ENCODE measurements at regions not wholly inside any gene's neighbourhood (a gene's known extent, or its start where the extent isn't known, plus 50 kb on each side); places are given as distances from the start of the nearest gene placed in this dataset.

DNA sequence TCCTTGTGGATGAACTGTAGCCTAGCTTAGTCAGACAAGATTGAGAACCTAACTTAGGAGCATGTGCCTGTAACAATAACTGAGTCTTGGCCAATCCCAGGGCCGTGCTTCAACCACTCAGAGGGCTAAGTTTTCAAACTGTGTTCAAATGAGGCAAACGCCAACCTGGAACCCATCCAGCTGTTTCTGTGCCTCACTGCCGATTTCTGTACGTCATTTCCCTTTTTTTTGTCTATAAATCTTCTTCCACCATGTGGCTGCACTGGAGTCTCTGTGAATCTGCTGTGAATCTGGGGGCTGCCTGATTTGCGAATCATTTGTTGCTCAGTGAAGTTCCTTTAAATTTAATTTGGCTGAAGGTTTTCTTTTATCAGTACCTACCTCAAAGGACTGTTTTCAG lies 115.0 kb upstream of the CHD6 start:
- no peaks in the 10 kb centered on the region for H3K36me3 ChIP-seq (ENCODE audit: insufficient read depth)
- 0 out of 2 replicates have a peak, but pooled peaks cover 4% of the 10 kb centered on the region for H3K9me2 ChIP-seq (ENCODE audit: insufficient read depth)
- H3K4me1 ChIP-seq (ENCODE audit: insufficient read depth) = no peaks in the 10 kb centered on the region
- no peaks in the 10 kb centered on the region for H3F3A ChIP-seq (replicated peaks; ENCODE audit: low read depth)
- DNase-seq (ENCODE audit: low spot score) (no peak), ATAC-seq (no peak)
- Mint-ChIP-seq H3K4me3 (no peak overlapping the region), H3K27ac (no peak overlapping the region), H3K4me1 (no peaks in the 10 kb centered on the region; the same call in 2 of the 3 replicates), H3K27me3 (ENCODE audit: insufficient read depth, low read depth, poor library complexity) (peaks cover 2% of the 10 kb centered on the region), H3K36me3 (ENCODE audit: low read depth) (peaks cover 7% of the 10 kb centered on the region; the same call in 2 of the 3 replicates), H3K9me3 (peaks cover 80% of the 10 kb centered on the region)
- H3K27ac ChIP-seq (ENCODE audit: low read depth) = no peak overlapping the region
- TF ChIP-seq, protein P1, sequence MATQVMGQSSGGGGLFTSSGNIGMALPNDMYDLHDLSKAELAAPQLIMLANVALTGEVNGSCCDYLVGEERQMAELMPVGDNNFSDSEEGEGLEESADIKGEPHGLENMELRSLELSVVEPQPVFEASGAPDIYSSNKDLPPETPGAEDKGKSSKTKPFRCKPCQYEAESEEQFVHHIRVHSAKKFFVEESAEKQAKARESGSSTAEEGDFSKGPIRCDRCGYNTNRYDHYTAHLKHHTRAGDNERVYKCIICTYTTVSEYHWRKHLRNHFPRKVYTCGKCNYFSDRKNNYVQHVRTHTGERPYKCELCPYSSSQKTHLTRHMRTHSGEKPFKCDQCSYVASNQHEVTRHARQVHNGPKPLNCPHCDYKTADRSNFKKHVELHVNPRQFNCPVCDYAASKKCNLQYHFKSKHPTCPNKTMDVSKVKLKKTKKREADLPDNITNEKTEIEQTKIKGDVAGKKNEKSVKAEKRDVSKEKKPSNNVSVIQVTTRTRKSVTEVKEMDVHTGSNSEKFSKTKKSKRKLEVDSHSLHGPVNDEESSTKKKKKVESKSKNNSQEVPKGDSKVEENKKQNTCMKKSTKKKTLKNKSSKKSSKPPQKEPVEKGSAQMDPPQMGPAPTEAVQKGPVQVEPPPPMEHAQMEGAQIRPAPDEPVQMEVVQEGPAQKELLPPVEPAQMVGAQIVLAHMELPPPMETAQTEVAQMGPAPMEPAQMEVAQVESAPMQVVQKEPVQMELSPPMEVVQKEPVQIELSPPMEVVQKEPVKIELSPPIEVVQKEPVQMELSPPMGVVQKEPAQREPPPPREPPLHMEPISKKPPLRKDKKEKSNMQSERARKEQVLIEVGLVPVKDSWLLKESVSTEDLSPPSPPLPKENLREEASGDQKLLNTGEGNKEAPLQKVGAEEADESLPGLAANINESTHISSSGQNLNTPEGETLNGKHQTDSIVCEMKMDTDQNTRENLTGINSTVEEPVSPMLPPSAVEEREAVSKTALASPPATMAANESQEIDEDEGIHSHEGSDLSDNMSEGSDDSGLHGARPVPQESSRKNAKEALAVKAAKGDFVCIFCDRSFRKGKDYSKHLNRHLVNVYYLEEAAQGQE (IDR thresholded peaks at IDR 0.05; ENCODE audit: unreplicated experiment) = no peak
- TF ChIP-seq ETS1 (IDR thresholded peaks at IDR 0.05) = no peak
- TF ChIP-seq EZH2 (IDR thresholded peaks at IDR 0.05; ENCODE audit: low read depth, unreplicated experiment) = no peak
- TF ChIP-seq JUNB (IDR thresholded peaks at IDR 0.05; ENCODE audit: unreplicated experiment) = no peak
- TF ChIP-seq, protein P2, sequence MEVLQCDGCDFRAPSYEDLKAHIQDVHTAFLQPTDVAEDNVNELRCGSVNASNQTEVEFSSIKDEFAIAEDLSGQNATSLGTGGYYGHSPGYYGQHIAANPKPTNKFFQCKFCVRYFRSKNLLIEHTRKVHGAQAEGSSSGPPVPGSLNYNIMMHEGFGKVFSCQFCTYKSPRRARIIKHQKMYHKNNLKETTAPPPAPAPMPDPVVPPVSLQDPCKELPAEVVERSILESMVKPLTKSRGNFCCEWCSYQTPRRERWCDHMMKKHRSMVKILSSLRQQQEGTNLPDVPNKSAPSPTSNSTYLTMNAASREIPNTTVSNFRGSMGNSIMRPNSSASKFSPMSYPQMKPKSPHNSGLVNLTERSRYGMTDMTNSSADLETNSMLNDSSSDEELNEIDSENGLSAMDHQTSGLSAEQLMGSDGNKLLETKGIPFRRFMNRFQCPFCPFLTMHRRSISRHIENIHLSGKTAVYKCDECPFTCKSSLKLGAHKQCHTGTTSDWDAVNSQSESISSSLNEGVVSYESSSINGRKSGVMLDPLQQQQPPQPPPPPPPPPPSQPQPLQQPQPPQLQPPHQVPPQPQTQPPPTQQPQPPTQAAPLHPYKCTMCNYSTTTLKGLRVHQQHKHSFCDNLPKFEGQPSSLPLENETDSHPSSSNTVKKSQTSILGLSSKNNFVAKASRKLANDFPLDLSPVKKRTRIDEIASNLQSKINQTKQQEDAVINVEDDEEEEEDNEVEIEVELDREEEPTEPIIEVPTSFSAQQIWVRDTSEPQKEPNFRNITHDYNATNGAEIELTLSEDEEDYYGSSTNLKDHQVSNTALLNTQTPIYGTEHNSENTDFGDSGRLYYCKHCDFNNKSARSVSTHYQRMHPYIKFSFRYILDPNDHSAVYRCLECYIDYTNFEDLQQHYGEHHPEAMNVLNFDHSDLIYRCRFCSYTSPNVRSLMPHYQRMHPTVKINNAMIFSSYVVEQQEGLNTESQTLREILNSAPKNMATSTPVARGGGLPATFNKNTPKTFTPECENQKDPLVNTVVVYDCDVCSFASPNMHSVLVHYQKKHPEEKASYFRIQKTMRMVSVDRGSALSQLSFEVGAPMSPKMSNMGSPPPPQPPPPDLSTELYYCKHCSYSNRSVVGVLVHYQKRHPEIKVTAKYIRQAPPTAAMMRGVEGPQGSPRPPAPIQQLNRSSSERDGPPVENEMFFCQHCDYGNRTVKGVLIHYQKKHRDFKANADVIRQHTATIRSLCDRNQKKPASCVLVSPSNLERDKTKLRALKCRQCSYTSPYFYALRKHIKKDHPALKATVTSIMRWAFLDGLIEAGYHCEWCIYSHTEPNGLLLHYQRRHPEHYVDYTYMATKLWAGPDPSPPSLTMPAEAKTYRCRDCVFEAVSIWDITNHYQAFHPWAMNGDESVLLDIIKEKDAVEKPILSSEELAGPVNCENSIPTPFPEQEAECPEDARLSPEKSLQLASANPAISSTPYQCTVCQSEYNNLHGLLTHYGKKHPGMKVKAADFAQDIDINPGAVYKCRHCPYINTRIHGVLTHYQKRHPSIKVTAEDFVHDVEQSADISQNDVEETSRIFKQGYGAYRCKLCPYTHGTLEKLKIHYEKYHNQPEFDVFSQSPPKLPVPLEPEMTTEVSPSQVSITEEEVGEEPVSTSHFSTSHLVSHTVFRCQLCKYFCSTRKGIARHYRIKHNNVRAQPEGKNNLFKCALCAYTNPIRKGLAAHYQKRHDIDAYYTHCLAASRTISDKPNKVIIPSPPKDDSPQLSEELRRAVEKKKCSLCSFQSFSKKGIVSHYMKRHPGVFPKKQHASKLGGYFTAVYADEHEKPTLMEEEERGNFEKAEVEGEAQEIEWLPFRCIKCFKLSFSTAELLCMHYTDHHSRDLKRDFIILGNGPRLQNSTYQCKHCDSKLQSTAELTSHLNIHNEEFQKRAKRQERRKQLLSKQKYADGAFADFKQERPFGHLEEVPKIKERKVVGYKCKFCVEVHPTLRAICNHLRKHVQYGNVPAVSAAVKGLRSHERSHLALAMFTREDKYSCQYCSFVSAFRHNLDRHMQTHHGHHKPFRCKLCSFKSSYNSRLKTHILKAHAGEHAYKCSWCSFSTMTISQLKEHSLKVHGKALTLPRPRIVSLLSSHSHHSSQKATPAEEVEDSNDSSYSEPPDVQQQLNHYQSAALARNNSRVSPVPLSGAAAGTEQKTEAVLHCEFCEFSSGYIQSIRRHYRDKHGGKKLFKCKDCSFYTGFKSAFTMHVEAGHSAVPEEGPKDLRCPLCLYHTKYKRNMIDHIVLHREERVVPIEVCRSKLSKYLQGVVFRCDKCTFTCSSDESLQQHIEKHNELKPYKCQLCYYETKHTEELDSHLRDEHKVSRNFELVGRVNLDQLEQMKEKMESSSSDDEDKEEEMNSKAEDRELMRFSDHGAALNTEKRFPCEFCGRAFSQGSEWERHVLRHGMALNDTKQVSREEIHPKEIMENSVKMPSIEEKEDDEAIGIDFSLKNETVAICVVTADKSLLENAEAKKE (CRISPR knock-in tag; IDR thresholded peaks at IDR 0.05) = no peak
- TF ChIP-seq CREB1 (CRISPR knock-in tag; IDR thresholded peaks at IDR 0.05; ENCODE audit: low read depth) = no peak
- no peak for TF ChIP-seq ZNF114 (CRISPR knock-in tag; IDR thresholded peaks at IDR 0.05)
- TF ChIP-seq NANOG (IDR thresholded peaks at IDR 0.05; ENCODE audit: borderline replicate concordance) = no peak
- TF ChIP-seq POLR2AphosphoS5 (IDR thresholded peaks at IDR 0.05; ENCODE audit: low read depth) = no peak
- TF ChIP-seq EZH2phosphoT487 (IDR thresholded peaks at IDR 0.05; ENCODE audit: unreplicated experiment) = no peak
- TF ChIP-seq STAT1 (IDR thresholded peaks at IDR 0.05; ENCODE audit: unreplicated experiment) = no peak
- TF ChIP-seq CTCF (conservative IDR thresholded peaks at IDR 0.05; ENCODE audit: low read depth in 2 of 2) = no peak
- TF ChIP-seq ZNF331 (CRISPR knock-in tag; IDR thresholded peaks at IDR 0.05; ENCODE audit: low read depth) = no peak
- no peak overlapping the region for H2AFZ ChIP-seq
- H4K20me1 ChIP-seq (replicated peaks; ENCODE audit: insufficient read depth) = no peaks in the 10 kb centered on the region
- no peak overlapping the region for H3K4me3 ChIP-seq
- H3K79me2 ChIP-seq (replicated peaks; ENCODE audit: insufficient read depth) = no peaks in the 10 kb centered on the region
- no peak overlapping the region for H3K4me2 ChIP-seq
- no peaks in the 10 kb centered on the region for H3K27me3 ChIP-seq (ENCODE audit: insufficient read depth)
